DMS153 treated with DMSO at 0.1 percent for 48 hours (cell line): ENCODE measurements at regions not wholly inside any gene's neighbourhood (a gene's known extent, or its start where the extent isn't known, plus 50 kb on each side); places are given as distances from the start of the nearest gene placed in this dataset.

Source experiments
- DNase-seq: peaks from one replicate; lab custom pipeline; 2025; ENCODE audit not compliant: unreplicated experiment; lab: John Stamatoyannopoulos, UW

GRCh38 chr1:96236156-96236739 is 485.3 kb upstream of the PTBP2 start:
- peak; percentile 74 for DNase-seq

- no peak for DNase-seq
These were observed 483.2 kb upstream of the PTBP2 start for GRCh38 chr1:96238426-96238825.

- DNase-seq: no peak
These were observed 481.1 kb upstream of the PTBP2 start for GRCh38 chr1:96240438-96240837.

- DNase-seq: no peak
These were observed 468.1 kb upstream of the PTBP2 start for GRCh38 chr1:96253246-96254035.

- DNase-seq: no peak
These were observed 465.3 kb upstream of the PTBP2 start for GRCh38 chr1:96256130-96256790.

GRCh38 chr1:96259399-96259798 is 462.2 kb upstream of the PTBP2 start:
- DNase-seq: no peak

GRCh38 chr1:96281491-96281890 is 440.1 kb upstream of the PTBP2 start:
- no peak for DNase-seq

GRCh38 chr1:96290033-96290432 is 431.6 kb upstream of the PTBP2 start:
- DNase-seq: no peak

- DNase-seq: no peak
These were observed 430.8 kb upstream of the PTBP2 start for GRCh38 chr1:96290801-96291200.

GRCh38 chr1:96291468-96291867 is 430.1 kb upstream of the PTBP2 start:
- no peak for DNase-seq

- no peak for DNase-seq
These were observed 429.4 kb upstream of the PTBP2 start for GRCh38 chr1:96292141-96292540.

GRCh38 chr1:96296991-96297390 is 424.6 kb upstream of the PTBP2 start:
- no peak for DNase-seq

- DNase-seq: no peak
These were observed 414.6 kb upstream of the PTBP2 start for GRCh38 chr1:96306809-96307560.

GRCh38 chr1:96308314-96308713 is 413.3 kb upstream of the PTBP2 start:
- no peak for DNase-seq

- DNase-seq: no peak
These were observed 411.8 kb upstream of the PTBP2 start for GRCh38 chr1:96309783-96310182.

GRCh38 chr1:96313216-96313615 is 408.4 kb upstream of the PTBP2 start:
- no peak for DNase-seq

GRCh38 chr1:96329121-96329520 is 392.5 kb upstream of the PTBP2 start:
- DNase-seq: no peak

- no peak for DNase-seq
These were observed 390.0 kb upstream of the PTBP2 start for GRCh38 chr1:96331596-96331995.

GRCh38 chr1:96333522-96334235 is 387.9 kb upstream of the PTBP2 start:
- no peak for DNase-seq

GRCh38 chr1:96334236-96334557 is 387.4 kb upstream of the PTBP2 start:
- no peak for DNase-seq

GRCh38 chr1:96338622-96339021 is 383.0 kb upstream of the PTBP2 start:
- no peak for DNase-seq
